H1 (cell line): ENCODE measurements at regions not wholly inside any gene's neighbourhood (a gene's known extent, or its start where the extent isn't known, plus 50 kb on each side); places are given as distances from the start of the nearest gene placed in this dataset.

Experiments
- EZH2 ChIP-seq: fragments of 200-600 bp; sonication (generic); IDR thresholded peaks from 2 replicates; pipeline ENCODE4 v1.7.1; 2012; ENCODE audit warnings: low read depth, mild to moderate bottlenecking, moderate library complexity, low read length, inconsistent platforms; ENCODE audit not compliant: severe bottlenecking
- POLR2A ChIP-seq, 2 experiments: IDR thresholded peaks; 1 replicate in 1 of 2; 2 replicates in 1 of 2; pipeline ENCODE4 v1.6.1; 2011; ENCODE audit warnings: low read depth in 2 of 2, low read length in 2 of 2, mild to moderate bottlenecking in 2 of 2; ENCODE audit errors: control extremely low read depth in 1 of 2
- RAD21 ChIP-seq, 2 experiments: IDR thresholded peaks in 1 of 2; conservative IDR thresholded peaks in 1 of 2; 2 replicates each; pipeline ENCODE4 v1.6.1; 2011; ENCODE audit warnings: low read depth in 2 of 2, low read length in 2 of 2, improper control_type of control experiment in 1 of 2, inconsistent platforms in 1 of 2, mild to moderate bottlenecking in 1 of 2, moderate library complexity in 1 of 2
- ZNF274 ChIP-seq: IDR thresholded peaks from 2 replicates; pipeline ENCODE4 v1.7.0; 2012; ENCODE audit warnings: low read length, borderline replicate concordance; ENCODE audit errors: extremely low read depth
- TF ChIP-seq, protein P1 (sequence below): IDR thresholded peaks from 2 replicates; pipeline ENCODE4 v1.6.1; 2011; ENCODE audit warnings: low read length, improper control_type of control experiment
- TF ChIP-seq, protein P2 (sequence below), 3 experiments: IDR thresholded peaks; 1 replicate in 2 of 3; 2 replicates in 1 of 3; pipeline versions ENCODE4 v1.5.1 to v1.6.1; 2011; ENCODE audit warnings: low read length in 3 of 3, mild to moderate bottlenecking in 3 of 3, inconsistent platforms in 2 of 3, low read depth in 1 of 3, moderate library complexity in 1 of 3; ENCODE audit not compliant: insufficient read depth in 1 of 3; ENCODE audit errors: control extremely low read depth in 1 of 3

DNA sequence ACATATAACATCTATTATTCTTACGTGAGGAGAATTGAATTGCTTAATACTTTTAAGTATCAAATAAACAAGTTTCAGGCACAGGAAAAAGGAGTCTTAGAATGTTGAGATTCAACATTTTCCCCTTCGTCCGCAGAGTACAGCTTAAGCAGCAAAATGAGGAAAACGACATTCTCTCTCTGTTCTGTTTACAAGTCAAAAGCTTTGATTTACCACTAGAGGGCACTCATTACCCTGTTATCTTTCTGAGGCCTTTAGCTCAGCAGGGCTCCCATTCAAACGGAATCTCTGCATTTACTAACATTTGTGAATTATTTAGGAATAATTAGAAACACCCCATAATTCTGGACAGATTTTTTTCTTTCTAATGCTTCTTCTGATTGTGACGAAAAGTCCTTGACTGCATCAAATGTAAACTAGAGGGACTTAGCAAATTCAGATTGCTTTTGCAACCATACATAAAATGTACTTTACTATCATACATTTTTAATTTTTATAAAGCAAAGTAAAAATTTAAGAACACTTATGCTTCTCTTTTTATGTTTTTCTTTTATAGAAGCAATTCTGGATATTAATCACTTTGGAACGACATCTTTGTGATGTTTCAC lies 75.0 kb downstream of the JRKL start:
- TF ChIP-seq ZNF274, result no peak
- TF ChIP-seq RAD21 (IDR thresholded peaks at IDR 0.05 in 1 of 2, conservative IDR thresholded peaks at IDR 0.05 in 1 of 2; ENCODE audit: low read depth in 2 of 2, low read length in 2 of 2), result peak; percentile 95 to 96
- no peak for TF ChIP-seq EZH2
- no peak for TF ChIP-seq POLR2A (IDR thresholded peaks at IDR 0.05; ENCODE audit: control extremely low read depth in 1 of 2, low read depth in 2 of 2, low read length in 2 of 2)
- TF ChIP-seq, protein P1, sequence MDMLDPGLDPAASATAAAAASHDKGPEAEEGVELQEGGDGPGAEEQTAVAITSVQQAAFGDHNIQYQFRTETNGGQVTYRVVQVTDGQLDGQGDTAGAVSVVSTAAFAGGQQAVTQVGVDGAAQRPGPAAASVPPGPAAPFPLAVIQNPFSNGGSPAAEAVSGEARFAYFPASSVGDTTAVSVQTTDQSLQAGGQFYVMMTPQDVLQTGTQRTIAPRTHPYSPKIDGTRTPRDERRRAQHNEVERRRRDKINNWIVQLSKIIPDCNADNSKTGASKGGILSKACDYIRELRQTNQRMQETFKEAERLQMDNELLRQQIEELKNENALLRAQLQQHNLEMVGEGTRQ, result no peak
- TF ChIP-seq, protein P2, sequence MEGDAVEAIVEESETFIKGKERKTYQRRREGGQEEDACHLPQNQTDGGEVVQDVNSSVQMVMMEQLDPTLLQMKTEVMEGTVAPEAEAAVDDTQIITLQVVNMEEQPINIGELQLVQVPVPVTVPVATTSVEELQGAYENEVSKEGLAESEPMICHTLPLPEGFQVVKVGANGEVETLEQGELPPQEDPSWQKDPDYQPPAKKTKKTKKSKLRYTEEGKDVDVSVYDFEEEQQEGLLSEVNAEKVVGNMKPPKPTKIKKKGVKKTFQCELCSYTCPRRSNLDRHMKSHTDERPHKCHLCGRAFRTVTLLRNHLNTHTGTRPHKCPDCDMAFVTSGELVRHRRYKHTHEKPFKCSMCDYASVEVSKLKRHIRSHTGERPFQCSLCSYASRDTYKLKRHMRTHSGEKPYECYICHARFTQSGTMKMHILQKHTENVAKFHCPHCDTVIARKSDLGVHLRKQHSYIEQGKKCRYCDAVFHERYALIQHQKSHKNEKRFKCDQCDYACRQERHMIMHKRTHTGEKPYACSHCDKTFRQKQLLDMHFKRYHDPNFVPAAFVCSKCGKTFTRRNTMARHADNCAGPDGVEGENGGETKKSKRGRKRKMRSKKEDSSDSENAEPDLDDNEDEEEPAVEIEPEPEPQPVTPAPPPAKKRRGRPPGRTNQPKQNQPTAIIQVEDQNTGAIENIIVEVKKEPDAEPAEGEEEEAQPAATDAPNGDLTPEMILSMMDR (IDR thresholded peaks at IDR 0.05; ENCODE audit: control extremely low read depth in 1 of 3, insufficient read depth in 1 of 3, low read depth in 1 of 3, low read length in 3 of 3), result peak in 2 of 3 experiments; percentile 63 to 72; a peak in 3 of 4 replicates
